Panc1 (cell line): ENCODE measurements at regions not wholly inside any gene's neighbourhood (a gene's known extent, or its start where the extent isn't known, plus 50 kb on each side); places are given as distances from the start of the nearest gene placed in this dataset.

ENCODE experiments used
- ATAC-seq: fragments of 200-7000 bp; cut with Tn5 transposase; 2 replicates; pipeline ENCODE4 v1.9.1; 2020; ENCODE audit warnings: mild to moderate bottlenecking, moderate library complexity
- BruUV-seq: library from RNA; stranded (reverse); fragments of 400-500 nt; replicated peaks from 2 replicates; lab custom pipeline; 2021; lab: Mats Ljungman, UMichigan
- CTCF ChIA-PET: fragments of 300-600 bp; sonication (Branson Sonifier 250); formaldehyde crosslinking; loops from one replicate; lab custom pipeline; 2022; ENCODE audit warnings: antibody characterized with exemption; lab: Charles Lee
- POLR2A ChIA-PET: fragments of 300-600 bp; sonication (Branson Sonifier 250); formaldehyde crosslinking; loops from one replicate; lab custom pipeline; 2022; ENCODE audit warnings: antibody characterized with exemption; lab: Charles Lee
- DNase-seq: peaks from one replicate; pipeline ENCODE4 v3.0.0-alpha.2; 2010; ENCODE audit warnings: low read depth, low spot score
- H3K27ac ChIP-seq: 2 replicates; pipeline ENCODE4 v1.5.1; 2011; ENCODE audit warnings: mild to moderate bottlenecking, low read length, inconsistent platforms
- H3K27me3 ChIP-seq: fragments of 200-500 bp; sonication (Bioruptor generic); 2 replicates; pipeline ENCODE4 v1.6.0; 2014; ENCODE audit warnings: low read length, inconsistent platforms; ENCODE audit not compliant: control insufficient read depth, insufficient read depth
- H3K36me3 ChIP-seq: fragments of 200-500 bp; sonication (Bioruptor generic); 2 replicates; pipeline ENCODE4 v1.5.1; 2014; ENCODE audit warnings: inconsistent platforms, mild to moderate bottlenecking, low read length, moderate library complexity; ENCODE audit not compliant: control insufficient read depth, insufficient read depth
- H3K4me1 ChIP-seq: 2 replicates; pipeline ENCODE4 v1.5.1; 2011; ENCODE audit warnings: inconsistent platforms, mild to moderate bottlenecking, low read length, moderate library complexity; ENCODE audit not compliant: control insufficient read depth, insufficient read depth
- H3K4me3 ChIP-seq, 2 experiments: 2 replicates each; pipeline ENCODE4 v1.5.1; 2011 to 2012; ENCODE audit warnings: low read depth in 2 of 2, low read length in 2 of 2, mild to moderate bottlenecking in 2 of 2, inconsistent platforms in 1 of 2, moderate library complexity in 1 of 2
- H3K9me3 ChIP-seq: fragments of 200-500 bp; sonication (Bioruptor generic); 2 replicates; pipeline ENCODE4 v1.5.1; 2014; ENCODE audit warnings: low read depth, mild to moderate bottlenecking, inconsistent platforms, low read length, moderate library complexity; ENCODE audit not compliant: control insufficient read depth, insufficient read depth
- POLR2AphosphoS5 ChIP-seq: IDR thresholded peaks from 2 replicates; pipeline ENCODE4 v1.6.1; 2012; ENCODE audit warnings: mild to moderate bottlenecking, low read depth, low read length, moderate library complexity
- SIN3A ChIP-seq: IDR thresholded peaks from 2 replicates; pipeline ENCODE4 v1.6.1; 2012; ENCODE audit warnings: low read depth, mild to moderate bottlenecking, low read length, moderate library complexity, borderline replicate concordance; ENCODE audit not compliant: insufficient read depth
- TCF7L2 ChIP-seq: IDR thresholded peaks from 2 replicates; pipeline ENCODE4 v1.6.1; 2011; ENCODE audit warnings: mild to moderate bottlenecking, low read depth, low read length, inconsistent platforms
- in situ Hi-C: cut with HindIII; loops from 2 replicates; pipeline ENCODE4 v1.10.0; 2016; ENCODE audit warnings: low sequenced_read_pairs, low pct_unique_long_range_greater_than_20kb
- intact Hi-C: fragments of 100-400 bp; cut with micrococcal nuclease; formaldehyde crosslinking; loops from one replicate; pipeline ENCODE4 v1.10.0; 2022; ENCODE audit not compliant: unreplicated experiment
- TF ChIP-seq, protein P1 (sequence below): fragments of 450-650 bp; IDR thresholded peaks from 2 replicates; pipeline ENCODE4 v1.5.1; 2017; ENCODE audit warnings: mild to moderate bottlenecking
- TF ChIP-seq, protein P2 (sequence below), 2 experiments: IDR thresholded peaks; 2 replicates each; pipeline ENCODE4 v1.6.1; 2011 to 2012; ENCODE audit warnings: low read depth in 2 of 2, control low read depth in 1 of 2, low read length in 1 of 2, mild to moderate bottlenecking in 1 of 2, moderate library complexity in 1 of 2; ENCODE audit not compliant: insufficient read depth in 1 of 2

DNA sequence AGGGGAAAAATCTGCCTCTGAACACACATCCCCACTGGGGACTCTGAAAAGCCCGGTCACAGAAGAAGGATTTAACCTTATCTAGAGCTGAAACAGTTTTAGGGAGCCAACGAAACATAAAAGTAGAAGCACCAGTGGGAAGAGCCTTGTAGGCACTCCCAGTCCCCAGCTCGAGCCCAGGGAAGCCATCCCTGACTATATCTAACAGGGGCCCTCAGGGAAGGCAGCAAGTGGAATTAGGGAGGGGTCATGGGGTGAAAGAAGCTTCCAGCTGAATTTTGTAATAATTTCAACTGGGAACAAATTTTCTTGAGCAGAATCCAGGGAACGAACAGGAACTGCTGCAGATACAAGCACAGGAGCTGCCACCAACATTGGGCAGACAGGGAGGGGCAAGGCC, 127.8 kb downstream of the BMP4 start:
- DNase-seq (no peak), ATAC-seq (no peak)
- Histone ChIP-seq H3K36me3 (no peaks in the 10 kb centered on the region), H3K27me3 (no peaks in the 10 kb centered on the region), H3K27ac (no peak overlapping the region), H3K9me3 (no peaks in the 10 kb centered on the region), H3K4me3 (no peak overlapping the region), H3K4me1 (no peaks in the 10 kb centered on the region)
- intact Hi-C loops, result no loop called here
- ChIA-PET POLR2A (no interaction called here), CTCF (no interaction called here)
- no TSS peak for BruUV-seq
- in situ Hi-C loops, result no loop called here
- TF ChIP-seq SIN3A (no peak), POLR2AphosphoS5 (no peak), TCF7L2 (no peak)
- TF ChIP-seq, protein P1, sequence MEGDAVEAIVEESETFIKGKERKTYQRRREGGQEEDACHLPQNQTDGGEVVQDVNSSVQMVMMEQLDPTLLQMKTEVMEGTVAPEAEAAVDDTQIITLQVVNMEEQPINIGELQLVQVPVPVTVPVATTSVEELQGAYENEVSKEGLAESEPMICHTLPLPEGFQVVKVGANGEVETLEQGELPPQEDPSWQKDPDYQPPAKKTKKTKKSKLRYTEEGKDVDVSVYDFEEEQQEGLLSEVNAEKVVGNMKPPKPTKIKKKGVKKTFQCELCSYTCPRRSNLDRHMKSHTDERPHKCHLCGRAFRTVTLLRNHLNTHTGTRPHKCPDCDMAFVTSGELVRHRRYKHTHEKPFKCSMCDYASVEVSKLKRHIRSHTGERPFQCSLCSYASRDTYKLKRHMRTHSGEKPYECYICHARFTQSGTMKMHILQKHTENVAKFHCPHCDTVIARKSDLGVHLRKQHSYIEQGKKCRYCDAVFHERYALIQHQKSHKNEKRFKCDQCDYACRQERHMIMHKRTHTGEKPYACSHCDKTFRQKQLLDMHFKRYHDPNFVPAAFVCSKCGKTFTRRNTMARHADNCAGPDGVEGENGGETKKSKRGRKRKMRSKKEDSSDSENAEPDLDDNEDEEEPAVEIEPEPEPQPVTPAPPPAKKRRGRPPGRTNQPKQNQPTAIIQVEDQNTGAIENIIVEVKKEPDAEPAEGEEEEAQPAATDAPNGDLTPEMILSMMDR, result no peak
- TF ChIP-seq, protein P2, sequence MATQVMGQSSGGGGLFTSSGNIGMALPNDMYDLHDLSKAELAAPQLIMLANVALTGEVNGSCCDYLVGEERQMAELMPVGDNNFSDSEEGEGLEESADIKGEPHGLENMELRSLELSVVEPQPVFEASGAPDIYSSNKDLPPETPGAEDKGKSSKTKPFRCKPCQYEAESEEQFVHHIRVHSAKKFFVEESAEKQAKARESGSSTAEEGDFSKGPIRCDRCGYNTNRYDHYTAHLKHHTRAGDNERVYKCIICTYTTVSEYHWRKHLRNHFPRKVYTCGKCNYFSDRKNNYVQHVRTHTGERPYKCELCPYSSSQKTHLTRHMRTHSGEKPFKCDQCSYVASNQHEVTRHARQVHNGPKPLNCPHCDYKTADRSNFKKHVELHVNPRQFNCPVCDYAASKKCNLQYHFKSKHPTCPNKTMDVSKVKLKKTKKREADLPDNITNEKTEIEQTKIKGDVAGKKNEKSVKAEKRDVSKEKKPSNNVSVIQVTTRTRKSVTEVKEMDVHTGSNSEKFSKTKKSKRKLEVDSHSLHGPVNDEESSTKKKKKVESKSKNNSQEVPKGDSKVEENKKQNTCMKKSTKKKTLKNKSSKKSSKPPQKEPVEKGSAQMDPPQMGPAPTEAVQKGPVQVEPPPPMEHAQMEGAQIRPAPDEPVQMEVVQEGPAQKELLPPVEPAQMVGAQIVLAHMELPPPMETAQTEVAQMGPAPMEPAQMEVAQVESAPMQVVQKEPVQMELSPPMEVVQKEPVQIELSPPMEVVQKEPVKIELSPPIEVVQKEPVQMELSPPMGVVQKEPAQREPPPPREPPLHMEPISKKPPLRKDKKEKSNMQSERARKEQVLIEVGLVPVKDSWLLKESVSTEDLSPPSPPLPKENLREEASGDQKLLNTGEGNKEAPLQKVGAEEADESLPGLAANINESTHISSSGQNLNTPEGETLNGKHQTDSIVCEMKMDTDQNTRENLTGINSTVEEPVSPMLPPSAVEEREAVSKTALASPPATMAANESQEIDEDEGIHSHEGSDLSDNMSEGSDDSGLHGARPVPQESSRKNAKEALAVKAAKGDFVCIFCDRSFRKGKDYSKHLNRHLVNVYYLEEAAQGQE (IDR thresholded peaks at IDR 0.05; ENCODE audit: insufficient read depth in 1 of 2, low read depth in 2 of 2, low read length in 1 of 2), result no peak

DNA sequence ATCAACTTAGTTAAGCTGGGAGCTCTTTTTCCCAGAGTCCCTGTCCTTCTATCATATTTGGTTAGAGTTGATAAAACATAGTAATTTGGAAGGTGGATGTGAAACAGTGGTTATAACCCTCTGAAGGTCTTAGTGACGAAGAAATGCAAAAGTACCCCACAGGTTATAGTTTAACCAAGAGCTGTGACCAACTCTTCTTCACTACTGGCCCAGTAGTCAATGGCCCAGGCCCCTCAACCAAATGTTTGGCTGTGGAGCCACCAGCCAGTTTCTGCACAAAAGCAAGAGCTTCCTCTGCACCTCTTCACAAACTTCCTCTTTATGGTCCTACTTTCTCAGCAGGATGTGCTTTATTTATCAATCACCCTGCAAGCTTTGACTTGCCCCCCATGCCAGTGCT, 132.6 kb downstream of the BMP4 start:
- intact Hi-C loops, result no loop called here
- no peaks in the 10 kb centered on the region for H3K4me1 ChIP-seq
- no TSS peak for BruUV-seq

More for the DNA sequence above, 132.6 kb downstream of the BMP4 start:
- Histone ChIP-seq H3K36me3 (no peaks in the 10 kb centered on the region), H3K27me3 (no peaks in the 10 kb centered on the region), H3K4me3 (no peak overlapping the region), H3K9me3 (no peaks in the 10 kb centered on the region), H3K27ac (no peak overlapping the region)
- DNase-seq, result no peak
- ChIA-PET POLR2A (no interaction called here), CTCF (no interaction called here)
- no peak for TF ChIP-seq SIN3A
- TF ChIP-seq, protein P1, result no peak
- TF ChIP-seq POLR2AphosphoS5, result no peak
- TF ChIP-seq, protein P2 (IDR thresholded peaks at IDR 0.05; ENCODE audit: insufficient read depth in 1 of 2, low read depth in 2 of 2, low read length in 1 of 2), result no peak
- TF ChIP-seq TCF7L2, result no peak
- in situ Hi-C loops, result no loop called here
- no peak for ATAC-seq
